Liver (tissue), 3 donors: ENCODE measurements at regions not wholly inside any gene's neighbourhood (a gene's known extent, or its start where the extent isn't known, plus 50 kb on each side); places are given as distances from the start of the nearest gene placed in this dataset.

Experiments used
- CTCF ChIP-seq: fragments of 150-350 bp; IDR thresholded peaks from 2 replicates; pipeline ENCODE4 v1.5.1; 2017; ENCODE audit warnings: improper control_type of control experiment, low read depth, low read length; ENCODE audit not compliant: missing input control
- EGR1 ChIP-seq, 2 donors: IDR thresholded peaks; 2 replicates each; pipeline ENCODE4 v1.6.1; 2016 to 2018; ENCODE audit warnings: antibody characterized with exemption in 2 of 2, low read depth in 2 of 2
- MAX ChIP-seq: IDR thresholded peaks from 2 replicates; pipeline ENCODE4 v1.6.1; 2016; ENCODE audit warnings: antibody characterized with exemption
- RAD21 ChIP-seq, 2 donors: IDR thresholded peaks; 2 replicates each; pipeline ENCODE4 v1.6.1; 2016; ENCODE audit warnings: antibody characterized with exemption in 2 of 2, mild to moderate bottlenecking in 2 of 2
- REST ChIP-seq: IDR thresholded peaks from 2 replicates; pipeline ENCODE4 v1.6.1; 2016; ENCODE audit warnings: antibody characterized with exemption, mild to moderate bottlenecking
- TAF1 ChIP-seq: conservative IDR thresholded peaks from 2 replicates; pipeline ENCODE4 v1.6.1; 2016; ENCODE audit warnings: antibody characterized with exemption, mild to moderate bottlenecking
- donor health status: healthy.
- donor health status: healthy.

- no peak for TF ChIP-seq CTCF
- no peak for TF ChIP-seq EGR1 (IDR thresholded peaks at IDR 0.05; ENCODE audit: low read depth in 2 of 2)
- TF ChIP-seq TAF1: no peak
- TF ChIP-seq REST: no peak
- no peak for TF ChIP-seq RAD21 (IDR thresholded peaks at IDR 0.05)
- no peak for TF ChIP-seq MAX
Measured at GRCh38 chr4:66829310-66829709, 716.0 kb downstream of the CENPC start.
